NCI-H526 (cell line): ENCODE measurements at regions not wholly inside any gene's neighbourhood (a gene's known extent, or its start where the extent isn't known, plus 50 kb on each side); places are given as distances from the start of the nearest gene placed in this dataset.
A peak's percentile ranks its signal among the peaks of the same experiment; 100 is the strongest.

Experiments used
- DNase-seq, 2 experiments: peaks; one replicate each; lab custom pipeline; 2025; lab: John Stamatoyannopoulos, UW

DNA sequence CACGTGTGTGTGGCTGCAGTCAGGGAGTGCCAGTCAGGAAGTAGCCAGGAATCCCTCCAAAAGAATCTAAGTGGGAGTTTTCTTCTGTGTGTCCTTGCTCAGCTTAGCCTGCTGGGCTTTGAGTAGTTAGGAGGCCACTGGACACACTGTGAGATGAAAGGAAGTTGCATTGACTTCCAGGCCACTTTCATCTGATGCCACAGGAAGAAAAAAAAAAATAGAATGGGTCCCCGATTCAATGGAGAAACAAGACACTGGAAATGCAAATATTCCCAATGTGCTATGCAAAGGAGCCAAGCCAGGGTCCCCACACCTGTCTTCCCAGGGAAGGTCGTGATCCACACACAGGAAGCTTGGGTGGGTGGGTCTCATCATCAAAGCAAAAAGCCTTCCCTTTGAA lies 95.6 kb upstream of the E2F8 start:
- DNase-seq, result peak; percentile 93 to 97

DNA sequence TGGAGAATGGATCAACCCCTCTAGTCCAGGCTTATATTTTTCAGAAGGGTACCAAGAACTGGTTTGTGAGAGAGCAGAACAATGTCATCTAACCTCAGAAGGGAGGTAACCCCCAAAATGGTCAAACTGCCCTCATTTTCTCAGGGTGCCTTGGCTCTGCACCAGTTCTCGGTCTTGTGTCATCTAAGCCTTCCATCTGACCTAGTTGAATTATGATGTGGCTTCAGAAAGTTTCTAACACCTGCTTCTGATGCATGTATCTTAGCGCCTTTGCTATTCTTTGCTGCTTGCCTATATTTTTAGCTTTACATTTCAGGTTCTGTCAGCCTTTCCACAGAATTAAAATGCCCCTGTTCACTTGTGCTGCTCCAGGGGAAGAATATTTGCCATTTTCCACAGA lies 91.7 kb upstream of the E2F8 start:
- DNase-seq, result no peak

DNA sequence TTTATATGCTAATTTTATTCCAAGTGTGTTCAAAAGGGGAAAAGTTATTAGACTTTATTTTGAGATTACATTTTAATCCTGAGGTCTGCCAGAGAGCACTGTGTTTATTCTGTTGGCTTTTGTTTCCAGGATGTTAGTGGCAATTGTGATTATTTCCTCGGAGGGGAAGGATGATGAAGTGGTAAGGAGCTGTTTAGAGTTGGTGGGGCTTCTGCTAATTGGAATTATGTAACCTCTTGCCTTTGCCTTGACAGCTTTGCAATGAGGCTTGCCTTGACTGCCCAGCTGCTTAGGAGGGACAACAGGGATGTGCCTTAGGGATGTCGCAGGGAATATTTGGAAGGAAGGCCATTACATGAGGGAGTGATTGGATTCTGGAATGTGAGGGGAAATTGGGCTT lies 89.7 kb upstream of the E2F8 start:
- DNase-seq, result no peak

DNA sequence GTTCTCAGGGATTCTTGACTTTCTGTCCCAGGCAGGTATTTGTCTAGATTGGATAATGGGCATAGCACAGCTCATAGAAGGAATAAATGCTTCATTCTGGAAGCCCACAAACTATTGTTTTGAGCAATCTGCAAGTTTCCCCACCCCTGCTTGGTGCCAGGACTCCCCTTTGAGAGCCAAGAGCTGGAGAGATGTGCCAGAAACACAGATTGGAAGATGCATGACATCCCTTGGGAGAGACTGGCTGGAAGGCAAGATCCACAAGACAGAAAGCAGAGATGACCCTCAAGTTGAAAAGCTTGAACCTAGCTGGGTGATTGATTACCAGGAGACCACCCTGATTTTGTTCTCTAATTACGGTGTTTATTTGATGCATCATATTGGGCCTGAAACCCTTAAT lies 89.2 kb upstream of the E2F8 start:
- no peak for DNase-seq

DNA sequence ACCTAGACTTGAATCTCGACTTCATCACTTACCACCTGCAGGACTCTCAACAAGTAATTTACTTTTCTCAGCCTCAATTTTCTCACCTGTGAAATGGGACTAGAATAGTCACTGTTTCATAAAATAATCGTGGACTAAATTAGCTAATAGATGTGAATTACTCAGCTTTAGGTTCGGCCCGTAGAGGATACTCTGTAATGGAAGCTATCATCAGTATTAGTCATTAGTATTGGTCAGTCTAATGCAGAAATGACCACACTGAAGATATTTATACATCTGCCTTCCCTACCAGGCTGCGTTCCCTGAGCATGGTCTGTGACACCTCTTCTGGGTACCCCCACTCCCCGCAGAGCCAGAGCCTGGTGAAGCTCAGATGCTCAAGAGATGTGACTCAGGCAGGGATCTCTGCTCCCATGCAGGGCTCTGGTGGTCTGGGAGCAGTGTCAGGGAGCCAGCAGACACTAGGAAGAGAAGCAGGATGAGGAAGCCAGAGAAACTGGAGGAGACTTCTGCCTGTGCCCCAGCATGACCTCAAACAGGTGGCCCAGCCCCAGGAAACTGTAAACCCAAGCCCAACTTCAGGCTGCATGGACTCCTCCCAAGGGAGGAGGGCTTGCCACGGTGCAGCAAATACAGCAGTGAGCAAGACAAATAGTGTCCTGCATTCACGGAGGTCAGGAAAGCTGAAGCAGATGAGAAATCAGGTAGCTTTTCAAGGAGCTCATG lies 88.0 kb upstream of the E2F8 start:
- DNase-seq, result peak in 1 of 2 experiments; percentile 18

DNA sequence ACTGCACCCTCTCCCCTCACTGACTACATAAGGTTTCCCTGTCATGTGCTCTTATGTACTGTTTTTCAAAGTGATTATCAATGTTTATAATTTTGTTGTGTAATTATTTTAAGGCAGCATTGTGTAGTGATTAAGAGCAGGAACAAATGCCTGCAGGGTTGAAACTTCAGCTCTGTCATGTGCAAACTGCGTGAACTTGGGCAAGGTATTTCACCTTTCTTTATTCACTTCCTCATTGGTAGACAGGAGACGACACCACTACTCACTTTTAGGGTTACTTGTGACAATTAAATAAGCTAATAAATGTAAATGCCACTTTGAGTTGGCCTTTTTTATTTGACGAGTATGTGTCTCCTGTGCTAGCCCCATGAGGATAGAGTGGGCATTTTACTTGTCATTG lies 86.5 kb upstream of the E2F8 start:
- no peak for DNase-seq

DNA sequence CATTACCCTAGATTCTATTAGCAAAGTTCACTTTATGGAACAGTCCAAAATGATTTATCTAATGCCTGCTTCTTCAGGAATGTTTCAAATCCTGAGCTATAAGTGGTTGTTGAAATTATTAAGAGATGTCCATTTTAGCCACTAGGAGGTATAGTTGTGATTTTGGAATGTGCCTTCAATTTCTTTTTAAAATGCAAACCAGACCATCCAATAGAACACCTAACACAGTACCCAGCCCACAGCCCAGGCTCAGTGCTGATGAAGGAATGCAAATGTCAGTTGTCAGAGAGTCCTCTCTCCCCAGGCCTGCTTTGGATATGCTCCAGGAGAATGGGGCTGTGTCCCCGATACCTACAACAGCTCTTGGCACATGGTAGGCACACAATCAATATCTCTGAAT lies 85.8 kb upstream of the E2F8 start:
- peak; percentile 67 to 78 for DNase-seq

DNA sequence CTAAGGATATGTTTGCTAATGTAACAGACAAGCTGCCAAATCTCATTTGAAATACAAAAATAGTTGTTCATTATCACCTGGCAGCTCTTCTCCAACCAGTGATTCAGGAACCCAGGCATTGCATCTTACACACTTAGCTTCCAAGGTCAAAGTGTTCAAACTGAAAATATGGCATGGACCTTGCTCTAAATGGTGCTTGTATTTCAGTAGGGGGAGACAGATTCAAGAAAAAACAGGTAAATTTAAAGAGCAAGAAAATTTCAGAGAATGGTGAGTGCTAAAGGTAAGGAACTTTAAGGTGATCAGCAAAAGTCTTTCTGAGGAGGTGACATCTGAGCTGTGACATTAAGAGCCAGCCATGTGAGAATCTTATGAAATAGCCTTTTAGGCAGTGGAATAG lies 82.8 kb upstream of the E2F8 start:
- DNase-seq, result no peak

DNA sequence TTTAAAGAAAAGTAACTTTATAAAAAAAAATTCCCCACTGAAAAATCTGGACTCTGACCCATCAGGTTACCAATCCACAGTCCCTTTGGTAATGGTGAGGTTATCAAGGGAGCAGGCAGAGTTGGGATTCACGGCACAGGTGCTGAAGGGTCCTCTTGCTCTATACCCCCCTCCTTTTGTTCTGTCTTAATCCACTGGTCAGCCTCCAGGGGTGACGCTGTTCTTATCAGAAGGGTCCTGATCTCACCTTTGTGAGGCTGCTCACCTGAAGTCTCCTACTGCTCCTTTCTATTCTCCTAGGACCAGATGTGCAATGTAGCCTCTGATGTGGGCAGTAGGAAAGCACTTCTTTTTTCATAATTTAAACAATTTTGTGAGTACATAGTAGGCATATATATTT lies 80.6 kb upstream of the E2F8 start:
- no peak for DNase-seq

DNA sequence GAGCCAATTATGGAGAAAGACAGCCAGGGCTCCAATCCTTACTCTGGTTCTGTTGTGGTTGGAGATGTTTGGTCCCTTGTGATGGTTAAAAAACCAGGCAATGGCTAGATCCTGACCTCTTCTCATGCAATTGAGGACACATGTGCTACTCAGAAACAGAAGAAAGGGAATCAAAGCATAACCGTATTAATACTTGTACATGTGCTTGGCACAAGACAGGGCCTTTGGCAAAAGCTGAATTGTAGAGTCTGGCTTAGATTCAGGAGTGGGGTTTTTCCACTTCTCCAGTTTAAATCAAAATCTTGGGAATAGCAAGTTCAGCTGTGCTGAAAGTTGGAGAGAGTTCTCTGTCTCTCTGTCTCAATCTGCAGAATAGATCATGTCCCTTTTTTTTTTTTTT lies 80.1 kb upstream of the E2F8 start:
- DNase-seq, result no peak

DNA sequence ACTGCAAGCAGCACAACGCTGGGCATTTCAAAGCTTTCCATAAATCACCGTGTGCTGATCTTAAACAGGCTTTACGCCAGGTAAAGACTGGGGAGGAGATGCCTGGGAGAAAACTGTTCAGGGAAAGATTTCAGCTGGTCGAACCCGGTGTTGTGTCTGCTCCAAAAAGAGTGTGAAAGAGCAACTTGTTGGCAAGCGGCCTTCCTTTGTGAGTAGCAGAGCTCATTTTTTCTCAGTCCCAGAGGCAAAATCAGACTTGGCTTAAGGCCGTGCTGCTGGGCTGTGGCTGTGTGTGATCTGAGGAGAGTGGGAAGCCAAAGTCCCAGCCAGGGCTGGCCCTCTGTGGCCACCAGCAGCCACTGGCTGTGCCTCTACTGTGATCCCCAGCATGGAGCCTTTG lies 75.7 kb upstream of the E2F8 start:
- DNase-seq, result no peak

DNA sequence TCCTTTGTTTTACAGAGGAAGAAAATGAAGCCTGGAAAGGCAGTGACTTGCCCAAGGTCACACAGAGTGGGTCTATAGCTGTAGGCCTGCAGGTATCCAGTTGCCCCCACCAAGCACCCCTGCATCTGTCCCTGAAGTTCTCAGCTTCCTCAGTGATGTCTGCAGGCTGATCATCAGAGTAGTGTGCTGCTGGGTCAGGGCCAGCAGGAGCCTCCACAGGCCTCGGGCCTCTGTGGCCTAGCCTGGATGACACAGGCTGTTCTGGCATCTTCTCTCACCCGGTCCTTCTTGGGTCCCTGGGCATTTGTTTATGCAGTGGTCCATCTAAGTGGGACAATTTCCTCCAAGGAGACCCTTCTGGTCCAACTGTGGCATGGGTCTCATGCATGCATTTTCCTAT lies 74.8 kb upstream of the E2F8 start:
- no peak for DNase-seq

DNA sequence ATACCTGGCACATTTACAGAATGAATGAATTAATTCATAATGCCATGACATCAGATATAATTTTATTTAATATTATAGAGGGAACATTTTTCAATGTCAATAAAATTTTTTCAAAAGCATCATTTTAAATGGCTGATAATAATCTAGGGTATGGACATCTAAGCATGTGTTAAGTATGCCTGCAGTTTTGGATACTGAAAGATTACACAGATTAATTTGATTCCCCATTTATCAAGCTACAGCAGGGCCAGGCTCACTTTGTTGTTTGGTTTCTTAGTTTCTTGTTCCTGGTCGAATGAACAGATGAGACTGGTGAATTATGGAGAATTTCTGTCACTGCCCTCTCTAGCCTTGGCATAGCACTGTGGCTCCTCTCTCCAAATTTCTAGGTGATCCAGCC lies 72.4 kb upstream of the E2F8 start:
- no peak for DNase-seq

DNA sequence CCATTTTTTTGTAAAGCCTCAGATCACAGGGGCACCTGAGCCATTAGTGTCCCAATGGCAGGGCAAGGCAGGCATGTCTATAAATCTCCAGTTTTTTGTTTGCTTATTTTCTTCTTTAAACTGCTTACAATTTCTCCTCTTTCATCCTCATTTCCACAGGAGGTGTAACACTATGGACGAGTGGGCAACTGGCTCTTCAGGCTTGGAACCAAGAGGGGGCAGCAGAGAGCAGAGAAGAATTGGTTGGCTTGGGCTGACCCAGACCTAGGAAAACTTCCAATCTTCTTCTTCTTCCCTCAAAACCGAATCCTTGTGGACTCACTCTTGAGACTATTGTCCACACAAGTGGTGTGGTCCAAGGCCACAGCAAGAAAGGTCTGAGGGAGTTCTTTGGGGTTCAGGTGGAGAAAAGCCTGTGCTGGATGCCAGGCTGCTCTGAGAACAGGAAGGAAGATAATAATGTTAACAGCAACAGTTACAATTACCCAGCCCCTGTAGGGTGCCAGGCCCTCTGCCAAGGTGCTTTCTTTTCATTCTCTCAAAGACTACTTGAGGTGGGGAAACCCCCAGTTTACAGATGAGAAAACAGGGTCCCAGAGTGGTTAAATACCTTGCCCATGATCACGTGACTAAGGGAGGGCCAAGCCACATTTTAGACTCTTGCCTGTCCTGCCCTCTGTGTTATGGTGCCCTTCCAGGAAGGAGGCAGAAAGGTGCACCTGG lies 70.7 kb upstream of the E2F8 start:
- peak in 1 of 2 experiments; percentile 73 for DNase-seq

DNA sequence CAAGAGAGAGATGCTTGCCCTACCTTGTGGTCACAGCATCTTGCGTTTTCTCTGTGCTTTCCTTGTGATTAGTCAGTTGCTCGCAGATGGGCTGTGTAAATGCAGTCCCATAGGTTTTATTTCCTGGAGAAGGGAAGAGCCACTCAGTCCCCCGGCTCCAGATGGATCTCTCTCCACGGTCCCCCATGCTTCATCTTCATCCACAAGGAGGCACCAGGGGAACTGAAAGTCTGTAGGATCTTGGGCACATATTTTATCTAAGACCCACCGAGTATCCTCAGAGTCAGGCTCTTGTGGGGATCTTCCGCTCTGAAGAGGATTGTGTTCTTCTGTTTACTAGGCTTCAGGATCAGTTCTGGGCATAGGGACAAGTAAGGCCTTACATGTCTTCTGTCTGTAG lies 66.8 kb upstream of the E2F8 start:
- no peak for DNase-seq

DNA sequence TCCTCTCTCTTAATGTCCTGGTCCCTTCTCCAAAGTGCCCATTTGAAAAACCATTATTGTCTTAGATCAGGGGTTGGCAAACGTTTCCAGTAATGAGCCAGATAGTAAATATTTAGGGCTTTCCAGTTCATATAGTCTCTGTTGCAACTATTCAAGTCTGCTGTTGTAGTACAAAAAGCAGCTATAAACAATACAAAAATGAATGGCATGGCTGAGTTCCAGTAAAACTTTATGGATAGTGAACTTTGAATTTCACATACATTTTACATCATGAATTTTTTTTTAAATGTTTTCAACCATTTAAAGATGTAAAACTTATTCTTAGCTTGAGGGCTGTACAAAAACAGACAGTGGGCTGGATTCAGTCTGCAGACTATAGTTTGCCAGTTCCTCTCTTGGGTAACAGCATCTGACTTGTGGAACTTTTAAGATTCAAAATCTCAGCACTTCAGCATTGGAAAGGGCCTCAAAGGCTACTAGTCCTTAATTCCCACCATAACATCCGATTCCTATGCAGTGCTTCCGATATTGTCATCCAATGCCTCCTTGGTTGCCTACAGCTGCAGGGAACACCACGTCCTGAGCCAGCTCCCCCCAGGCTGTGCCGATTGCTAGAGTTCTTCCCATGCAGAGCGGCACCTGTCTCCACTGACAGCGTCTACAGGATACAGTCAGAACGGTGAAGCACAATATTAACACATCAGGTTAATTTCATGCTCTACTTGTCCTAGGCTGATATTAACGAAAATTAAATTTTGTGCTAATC lies 65.6 kb upstream of the E2F8 start:
- DNase-seq, result peak in 1 of 2 experiments; percentile 11

DNA sequence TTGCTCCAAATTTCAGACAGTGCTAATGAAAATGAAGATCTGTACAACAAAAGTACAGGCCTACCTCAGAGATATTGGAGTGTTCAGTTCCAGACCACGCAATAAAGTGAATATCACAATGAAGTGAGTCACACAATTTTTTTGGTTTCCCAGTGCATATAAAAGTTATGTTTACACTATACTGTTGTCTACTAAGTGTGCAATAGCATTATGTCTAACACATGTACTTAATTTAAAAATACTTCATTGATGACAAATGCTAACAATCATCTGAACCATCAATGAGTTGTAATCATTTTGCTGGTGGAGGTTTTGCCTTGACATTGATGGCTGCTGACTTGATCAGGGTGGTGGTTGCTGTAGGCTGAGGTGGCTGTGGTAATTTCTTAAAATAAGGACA lies 60.6 kb upstream of the E2F8 start:
- DNase-seq, result no peak

DNA sequence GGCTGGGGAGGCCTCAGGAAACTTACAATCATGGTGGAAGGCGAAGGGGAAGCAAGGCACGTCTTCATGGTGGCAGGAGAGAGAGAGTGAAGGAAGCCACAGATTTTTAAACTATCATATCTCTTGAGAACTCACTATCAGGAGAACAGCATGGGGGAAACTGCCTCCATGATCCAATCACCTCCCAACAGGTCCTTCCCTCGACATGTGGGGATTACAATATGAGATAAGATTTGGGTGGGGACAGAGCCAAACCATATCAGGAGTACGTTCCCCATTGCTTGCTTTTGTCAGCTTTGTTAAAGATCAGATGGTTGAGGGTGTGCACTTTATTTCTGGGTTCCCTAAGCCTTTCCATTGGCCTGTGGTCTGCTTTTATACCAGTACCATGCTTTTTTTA lies 53.7 kb upstream of the E2F8 start:
- DNase-seq, result no peak

DNA sequence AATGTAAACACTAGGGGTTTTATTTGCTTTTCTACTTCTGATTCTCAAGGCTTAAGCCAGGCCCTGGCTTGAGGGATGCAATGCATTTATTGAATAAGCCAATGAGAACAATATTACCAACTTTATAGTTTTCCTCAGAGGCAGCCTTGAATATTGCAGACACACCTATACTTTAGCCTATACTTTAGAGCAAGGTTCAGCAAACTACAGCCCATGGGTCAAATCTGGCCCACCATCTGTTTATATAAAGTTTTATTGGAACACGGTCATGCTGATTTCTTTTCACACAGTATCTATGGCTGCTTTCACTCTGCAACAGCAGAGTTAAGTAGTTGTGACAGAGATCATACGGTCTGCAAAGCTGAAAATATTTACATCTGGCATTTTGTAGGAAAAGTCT lies 50.3 kb upstream of the E2F8 start:
- DNase-seq, result no peak
